Skeletal muscle satellite cell (primary cell): ENCODE measurements at regions not wholly inside any gene's neighbourhood (a gene's known extent, or its start where the extent isn't known, plus 50 kb on each side); places are given as distances from the start of the nearest gene placed in this dataset.

Source experiments
- H3K27me3 ChIP-seq: 2 replicates; pipeline ENCODE4 v1.7.0; 2013; ENCODE audit warnings: low read length; ENCODE audit not compliant: control insufficient read depth, insufficient read depth
- H3K36me3 ChIP-seq: 2 replicates; pipeline ENCODE4 v1.7.0; 2013; ENCODE audit warnings: mild to moderate bottlenecking, control low read depth, low read length; ENCODE audit not compliant: insufficient read depth
- H3K4me1 ChIP-seq: 2 replicates; pipeline ENCODE4 v1.7.0; 2013; ENCODE audit warnings: low read length; ENCODE audit not compliant: control insufficient read depth, insufficient read depth
- H3K4me2 ChIP-seq: 2 replicates; pipeline ENCODE4 v1.7.0; 2013; ENCODE audit warnings: mild to moderate bottlenecking, low read length
- H3K4me3 ChIP-seq: 2 replicates; pipeline ENCODE4 v1.7.0; 2013; ENCODE audit warnings: low read length
- H3K9ac ChIP-seq: 2 replicates; pipeline ENCODE4 v1.7.0; 2013; ENCODE audit warnings: mild to moderate bottlenecking, low read depth, low read length, moderate library complexity
- H3K9me3 ChIP-seq: replicated peaks from 2 replicates; pipeline ENCODE4 v1.7.0; 2013; ENCODE audit warnings: mild to moderate bottlenecking, control low read depth, low read length

GRCh38 chr11:44403587-44404273 is 93.8 kb upstream of the ALX4 start:
- Histone ChIP-seq H3K4me1 (no peaks in the 10 kb centered on the region), H3K36me3 (no peaks in the 10 kb centered on the region), H3K4me2 (no peak overlapping the region), H3K9ac (no peak overlapping the region), H3K4me3 (no peak overlapping the region), H3K9me3 (no peaks in the 10 kb centered on the region), H3K27me3 (peaks cover 56% of the 10 kb centered on the region)

GRCh38 chr11:44404301-44404700 is 94.4 kb upstream of the ALX4 start:
- peaks cover 57% of the 10 kb centered on the region for H3K27me3 ChIP-seq
- H3K4me3 ChIP-seq: no peak overlapping the region
- no peaks in the 10 kb centered on the region for H3K36me3 ChIP-seq
- no peak overlapping the region for H3K9ac ChIP-seq
- no peak overlapping the region for H3K4me2 ChIP-seq
- H3K9me3 ChIP-seq: no peaks in the 10 kb centered on the region
- no peaks in the 10 kb centered on the region for H3K4me1 ChIP-seq

DNA sequence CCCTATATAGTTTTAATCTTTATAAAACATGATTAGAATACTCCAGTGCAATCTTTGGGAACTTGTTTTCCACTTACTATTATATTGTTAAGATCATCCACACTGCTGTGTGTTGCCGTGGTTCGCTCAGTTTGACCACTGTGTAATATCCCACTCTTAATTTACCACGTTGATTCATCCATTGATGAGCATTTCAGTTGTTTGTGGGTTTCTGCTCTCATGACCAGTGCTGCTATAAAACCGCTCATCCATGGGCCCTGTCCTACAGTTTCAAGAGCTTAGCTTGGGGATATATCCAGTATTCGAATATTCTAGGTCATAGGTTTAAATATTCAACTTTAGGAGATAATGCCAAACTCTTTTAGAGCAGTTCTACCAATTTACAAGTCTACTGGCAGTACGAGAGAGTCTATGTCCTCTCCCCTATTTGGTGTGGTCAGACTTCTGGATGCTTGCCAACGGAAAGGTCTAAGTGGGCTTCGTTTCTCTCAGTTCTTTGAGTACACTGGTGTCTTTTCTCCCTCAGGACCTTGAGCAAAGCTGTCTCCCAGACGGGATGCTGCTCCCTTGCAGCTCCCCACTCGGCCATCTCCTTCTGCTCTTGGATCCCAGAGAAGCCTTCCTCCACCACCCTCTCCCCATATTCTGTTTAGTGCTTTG is 94.9 kb upstream of the ALX4 start:
- no peak overlapping the region for H3K4me2 ChIP-seq
- H3K9ac ChIP-seq: no peak overlapping the region
- H3K4me1 ChIP-seq: no peaks in the 10 kb centered on the region
- no peak overlapping the region for H3K4me3 ChIP-seq
- H3K9me3 ChIP-seq: no peaks in the 10 kb centered on the region
- H3K36me3 ChIP-seq: no peaks in the 10 kb centered on the region
- peaks cover 63% of the 10 kb centered on the region for H3K27me3 ChIP-seq

DNA sequence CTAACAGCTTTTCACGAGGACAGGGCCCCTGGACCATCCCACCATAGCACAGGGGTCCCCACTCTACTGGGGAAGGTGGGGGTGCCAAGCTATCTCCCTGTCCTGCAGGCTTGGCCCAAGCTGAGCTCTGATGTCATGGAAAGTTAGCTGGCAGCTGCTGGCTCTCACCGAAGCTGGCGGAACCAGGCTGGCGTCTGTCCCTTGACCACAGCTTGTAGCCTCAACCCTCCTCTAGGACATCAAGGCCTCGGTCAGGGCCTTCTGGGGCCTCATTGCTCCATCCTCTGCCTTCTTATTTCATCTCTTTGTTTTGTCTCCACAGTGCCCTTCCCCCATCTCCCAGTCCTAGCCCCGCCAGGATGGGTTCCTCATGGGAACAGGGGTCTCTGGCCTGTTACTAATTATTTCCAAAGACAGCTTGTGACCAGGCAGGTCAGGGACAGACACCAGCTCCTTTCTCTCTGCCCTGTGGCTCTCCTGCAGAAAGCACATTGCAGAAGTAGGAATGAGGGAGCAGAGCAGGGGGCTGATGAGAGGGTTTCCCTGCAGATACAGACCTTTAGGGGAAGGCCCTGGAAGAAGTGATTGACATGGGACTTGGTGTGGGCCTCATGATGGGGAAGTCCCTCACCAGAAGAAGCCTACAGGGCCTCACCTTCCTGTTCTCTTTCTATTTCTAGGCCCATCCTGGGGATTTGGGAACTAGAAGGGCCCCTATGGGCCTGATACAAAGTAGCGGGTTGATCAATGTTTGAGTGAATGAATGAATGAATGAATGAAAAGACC is 97.5 kb upstream of the ALX4 start:
- Histone ChIP-seq H3K36me3 (no peaks in the 10 kb centered on the region), H3K27me3 (peaks cover 83% of the 10 kb centered on the region), H3K4me3 (no peak overlapping the region), H3K4me2 (no peak overlapping the region), H3K9ac (no peak overlapping the region), H3K4me1 (no peaks in the 10 kb centered on the region), H3K9me3 (no peaks in the 10 kb centered on the region)

DNA sequence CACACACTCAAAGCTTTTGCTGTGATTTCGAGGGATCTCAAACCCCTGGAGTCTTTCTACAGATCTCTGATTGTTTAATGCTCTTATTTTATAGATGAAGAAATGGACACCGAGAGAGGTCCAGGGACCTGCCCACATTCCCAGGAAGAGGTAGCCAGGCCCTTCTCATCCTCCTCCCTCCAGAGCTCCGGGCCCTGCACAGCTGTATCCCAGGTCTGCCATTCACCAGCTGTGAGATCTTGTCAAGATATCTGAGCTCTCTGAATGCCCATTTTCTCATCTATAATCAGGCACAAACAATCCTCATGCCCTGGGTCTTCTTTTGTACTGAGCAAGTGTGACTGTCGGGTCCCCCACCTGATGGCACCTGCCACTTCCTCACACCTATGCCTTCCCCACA is 98.2 kb upstream of the ALX4 start:
- Histone ChIP-seq H3K9ac (no peak overlapping the region), H3K9me3 (no peaks in the 10 kb centered on the region), H3K4me1 (no peaks in the 10 kb centered on the region), H3K4me3 (no peak overlapping the region), H3K36me3 (no peaks in the 10 kb centered on the region), H3K27me3 (peaks cover 80% of the 10 kb centered on the region), H3K4me2 (no peak overlapping the region)

GRCh38 chr11:44408711-44409470 is 99.0 kb upstream of the ALX4 start:
- H3K4me3 ChIP-seq: no peak overlapping the region
- no peaks in the 10 kb centered on the region for H3K9me3 ChIP-seq
- no peak overlapping the region for H3K9ac ChIP-seq
- no peaks in the 10 kb centered on the region for H3K36me3 ChIP-seq
- H3K27me3 ChIP-seq: peaks cover 79% of the 10 kb centered on the region
- H3K4me1 ChIP-seq: no peaks in the 10 kb centered on the region
- H3K4me2 ChIP-seq: no peak overlapping the region

- H3K36me3 ChIP-seq: no peaks in the 10 kb centered on the region
- no peaks in the 10 kb centered on the region for H3K4me1 ChIP-seq
- no peaks in the 10 kb centered on the region for H3K9me3 ChIP-seq
- no peak overlapping the region for H3K4me2 ChIP-seq
- H3K27me3 ChIP-seq: peaks cover 74% of the 10 kb centered on the region
- no peak overlapping the region for H3K4me3 ChIP-seq
- no peak overlapping the region for H3K9ac ChIP-seq
Observed at GRCh38 chr11:44409558-44410236, 99.8 kb upstream of the ALX4 start.

DNA sequence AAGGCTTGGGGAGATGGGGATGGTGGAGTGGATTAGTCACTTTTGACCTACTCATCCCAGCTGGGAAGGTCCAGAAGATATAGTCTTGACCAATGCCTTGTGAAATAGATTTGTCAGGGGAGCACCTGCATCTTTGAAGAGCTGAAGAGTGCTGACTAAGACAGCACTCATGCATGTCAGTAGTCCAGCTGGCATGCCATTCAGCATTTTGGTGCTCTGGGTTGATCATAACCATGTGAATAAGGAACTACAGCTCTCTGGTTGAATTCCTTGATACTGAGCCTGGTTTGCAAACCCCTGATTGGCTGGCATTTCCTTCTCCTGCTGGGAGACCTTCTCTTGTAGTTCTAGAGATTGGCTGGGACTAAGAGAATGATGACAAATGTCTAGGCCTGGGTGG is 106.8 kb upstream of the ALX4 start:
- Histone ChIP-seq H3K9ac (no peak overlapping the region), H3K27me3 (peaks cover 39% of the 10 kb centered on the region), H3K4me1 (no peaks in the 10 kb centered on the region), H3K4me3 (no peak overlapping the region), H3K9me3 (no peaks in the 10 kb centered on the region), H3K36me3 (no peaks in the 10 kb centered on the region), H3K4me2 (no peak overlapping the region)

DNA sequence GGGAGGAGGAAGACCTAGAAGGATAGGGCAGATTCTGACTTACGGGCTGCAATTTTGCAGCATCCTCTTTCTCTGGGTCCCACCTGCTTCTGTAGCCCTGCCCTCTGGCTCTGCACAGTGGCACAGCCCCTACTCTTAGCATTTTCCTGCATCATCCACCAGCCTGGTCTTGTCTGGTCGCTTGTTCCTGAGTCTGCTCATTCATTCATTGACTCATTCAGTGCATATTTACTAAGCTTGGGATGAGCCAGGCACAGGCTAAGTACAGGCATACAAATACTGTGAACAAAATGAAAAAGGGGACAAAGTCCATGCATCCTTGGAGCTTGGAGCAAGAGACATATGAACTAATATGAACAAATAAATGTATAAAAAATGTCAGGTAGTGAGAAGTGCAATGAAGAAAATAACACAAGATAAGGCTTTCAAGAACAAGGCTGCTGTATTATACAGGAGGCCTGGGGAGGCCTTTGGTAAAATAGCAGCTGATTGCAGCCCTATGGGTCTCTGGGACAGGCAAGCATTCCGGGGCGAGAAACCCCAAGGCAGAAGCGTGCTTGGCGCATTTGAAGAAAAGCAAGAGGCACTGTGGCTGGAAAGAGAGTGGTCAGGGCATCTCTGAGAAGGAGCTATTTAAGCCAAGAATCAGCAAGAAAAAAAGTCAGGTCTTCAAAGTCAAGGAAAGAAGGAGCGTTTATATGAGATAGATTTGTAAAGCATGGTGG is 108.0 kb upstream of the ALX4 start:
- H3K4me2 ChIP-seq: no peak overlapping the region
- H3K27me3 ChIP-seq: peaks cover 35% of the 10 kb centered on the region

GRCh38 chr11:44418456-44418830 is 108.5 kb upstream of the ALX4 start:
- H3K4me1 ChIP-seq: no peaks in the 10 kb centered on the region
- peaks cover 40% of the 10 kb centered on the region for H3K27me3 ChIP-seq
- H3K4me3 ChIP-seq: no peak overlapping the region
- H3K9me3 ChIP-seq: no peaks in the 10 kb centered on the region
- H3K4me2 ChIP-seq: no peak overlapping the region
- H3K9ac ChIP-seq: no peak overlapping the region
- H3K36me3 ChIP-seq: no peaks in the 10 kb centered on the region

More for the DNA sequence above, 108.0 kb upstream of the ALX4 start:
- Histone ChIP-seq H3K9ac (no peak overlapping the region), H3K9me3 (no peaks in the 10 kb centered on the region), H3K4me3 (no peak overlapping the region), H3K36me3 (no peaks in the 10 kb centered on the region), H3K4me1 (no peaks in the 10 kb centered on the region)
